NB4 (cell line): ENCODE measurements at regions not wholly inside any gene's neighbourhood (a gene's known extent, or its start where the extent isn't known, plus 50 kb on each side); places are given as distances from the start of the nearest gene placed in this dataset.
A peak's percentile ranks its signal among the peaks of the same experiment; 100 is the strongest.

Experiments used
- DNase-seq: peaks from one replicate; pipeline ENCODE4 v3.0.0; 2010; ENCODE audit warnings: low read depth
- H3K4me3 ChIP-seq: one replicate; pipeline ENCODE4 v1.5.1; 2011; ENCODE audit warnings: mild to moderate bottlenecking, low read depth, low read length, moderate library complexity
- CTCF ChIP-seq: IDR thresholded peaks from one replicate; pipeline ENCODE4 v1.5.1; 2012; ENCODE audit warnings: low read depth, low read length
- MAX ChIP-seq: IDR thresholded peaks from 2 replicates; pipeline ENCODE4 v1.6.1; 2011; ENCODE audit warnings: low read depth, low read length
- MYC ChIP-seq: IDR thresholded peaks from 2 replicates; pipeline ENCODE4 v1.6.1; 2011; ENCODE audit warnings: low read depth, low read length
- POLR2A ChIP-seq: IDR thresholded peaks from 2 replicates; pipeline ENCODE4 v1.6.1; 2011; ENCODE audit warnings: mild to moderate bottlenecking; ENCODE audit not compliant: insufficient read length; ENCODE audit errors: extremely low read depth

GRCh38 chr21:32916522-32917099 is 109.1 kb upstream of the OLIG2 start:
- no peak for TF ChIP-seq MAX
- TF ChIP-seq CTCF: peak; percentile 43
- H3K4me3 ChIP-seq: no peak overlapping the region
- peak; percentile 38 for DNase-seq

- H3K4me3 ChIP-seq: no peak overlapping the region
- no peak for DNase-seq
- no peak for TF ChIP-seq MYC
These were observed 108.2 kb upstream of the OLIG2 start for GRCh38 chr21:32917362-32918135.

GRCh38 chr21:32918478-32919120 is 107.1 kb upstream of the OLIG2 start:
- H3K4me3 ChIP-seq: no peak overlapping the region
- TF ChIP-seq CTCF (no peak), MAX (no peak), POLR2A (no peak), MYC (no peak)
- DNase-seq: no peak

GRCh38 chr21:32920474-32920873 is 105.3 kb upstream of the OLIG2 start:
- H3K4me3 ChIP-seq: no peak overlapping the region
- DNase-seq: no peak
- no peak for TF ChIP-seq MYC
- no peak for TF ChIP-seq POLR2A
- no peak for TF ChIP-seq MAX
- TF ChIP-seq CTCF: no peak

- TF ChIP-seq POLR2A (no peak), CTCF (peak; percentile 80), MAX (peak; percentile 37; the same call in 1 of the 2 replicates), MYC (peak; percentile 31)
- peak; percentile 48 for DNase-seq
- no peak overlapping the region for H3K4me3 ChIP-seq
These were observed 104.0 kb upstream of the OLIG2 start for GRCh38 chr21:32921632-32922230.

GRCh38 chr21:32925098-32925497 is 100.6 kb upstream of the OLIG2 start:
- no peak for DNase-seq
- TF ChIP-seq MYC: no peak
- no peak for TF ChIP-seq CTCF
- TF ChIP-seq POLR2A: no peak
- no peak for TF ChIP-seq MAX
- no peak overlapping the region for H3K4me3 ChIP-seq
